ENCODE measurements at regions not wholly inside any gene's neighbourhood (a gene's known extent, or its start where the extent isn't known, plus 50 kb on each side); places are given as distances from the start of the nearest gene placed in this dataset.
A peak's percentile ranks its signal among the peaks of the same experiment; 100 is the strongest.

DNA sequence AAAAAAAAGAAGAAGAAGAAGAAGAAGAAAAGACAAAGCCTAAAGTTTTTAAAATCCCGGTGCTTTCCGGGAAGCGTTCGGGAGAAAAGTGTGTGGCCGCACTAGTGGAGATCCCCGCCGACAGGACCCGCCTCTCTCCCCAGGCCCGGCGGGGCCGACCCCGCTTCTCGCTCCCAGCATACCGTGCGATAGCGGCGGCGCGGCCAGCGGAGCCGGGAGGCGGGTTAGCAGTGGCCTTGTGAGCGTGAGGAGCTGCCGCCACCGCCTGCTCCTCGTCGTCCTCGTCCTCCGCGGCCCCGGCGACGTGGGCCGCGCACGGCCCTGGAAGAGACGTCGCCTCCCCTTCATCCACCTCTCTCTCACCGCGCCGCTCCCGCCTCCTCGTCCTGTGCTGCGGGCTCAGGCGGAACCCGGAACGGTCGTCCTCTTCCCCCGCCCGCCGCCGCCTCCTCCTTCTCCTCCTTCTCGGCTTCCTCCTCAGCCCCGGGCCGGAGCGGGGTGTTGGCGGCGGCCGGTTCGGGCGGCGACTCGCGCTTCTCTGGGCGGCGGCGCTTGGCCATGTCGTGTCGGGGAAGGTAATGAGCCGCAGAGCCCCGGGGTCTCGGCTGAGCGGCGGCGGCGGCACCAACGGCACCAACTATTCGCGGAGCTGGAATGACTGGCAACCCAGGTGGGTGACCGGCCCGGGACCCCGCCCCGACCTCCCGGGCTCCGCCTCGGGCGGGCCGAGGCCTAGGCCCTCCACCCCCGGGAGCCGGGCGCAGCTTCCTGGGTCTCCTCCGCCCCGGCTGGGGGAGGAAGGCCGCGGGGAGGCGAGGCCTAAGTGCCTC lies 62.6 kb upstream of the CDR2 start (continued):
- TF ChIP-seq ZNF724P (CRISPR knock-in tag; IDR thresholded peaks at IDR 0.05; ENCODE audit: borderline replicate concordance) = peak; percentile 75; the same call in 1 of the 2 replicates
- TF ChIP-seq MXI1 (IDR thresholded peaks at IDR 0.05; ENCODE audit: borderline replicate concordance, low read depth, low read length) = peak; percentile 64; the same call in 1 of the 3 replicates
- peak; percentile 46; the same call in 1 of the 2 replicates for TF ChIP-seq FOXA3 (CRISPR knock-in tag; IDR thresholded peaks at IDR 0.05)
- peak; percentile 65 for TF ChIP-seq ELF3 (CRISPR knock-in tag; IDR thresholded peaks at IDR 0.05)
- TF ChIP-seq SNAI1 (CRISPR knock-in tag; IDR thresholded peaks at IDR 0.05; ENCODE audit: borderline replicate concordance) = peak; percentile 75; the same call in 1 of the 2 replicates
- TF ChIP-seq NFKB2 (CRISPR knock-in tag; IDR thresholded peaks at IDR 0.05; ENCODE audit: borderline replicate concordance) = peak; percentile 93
- TF ChIP-seq, protein P1, sequence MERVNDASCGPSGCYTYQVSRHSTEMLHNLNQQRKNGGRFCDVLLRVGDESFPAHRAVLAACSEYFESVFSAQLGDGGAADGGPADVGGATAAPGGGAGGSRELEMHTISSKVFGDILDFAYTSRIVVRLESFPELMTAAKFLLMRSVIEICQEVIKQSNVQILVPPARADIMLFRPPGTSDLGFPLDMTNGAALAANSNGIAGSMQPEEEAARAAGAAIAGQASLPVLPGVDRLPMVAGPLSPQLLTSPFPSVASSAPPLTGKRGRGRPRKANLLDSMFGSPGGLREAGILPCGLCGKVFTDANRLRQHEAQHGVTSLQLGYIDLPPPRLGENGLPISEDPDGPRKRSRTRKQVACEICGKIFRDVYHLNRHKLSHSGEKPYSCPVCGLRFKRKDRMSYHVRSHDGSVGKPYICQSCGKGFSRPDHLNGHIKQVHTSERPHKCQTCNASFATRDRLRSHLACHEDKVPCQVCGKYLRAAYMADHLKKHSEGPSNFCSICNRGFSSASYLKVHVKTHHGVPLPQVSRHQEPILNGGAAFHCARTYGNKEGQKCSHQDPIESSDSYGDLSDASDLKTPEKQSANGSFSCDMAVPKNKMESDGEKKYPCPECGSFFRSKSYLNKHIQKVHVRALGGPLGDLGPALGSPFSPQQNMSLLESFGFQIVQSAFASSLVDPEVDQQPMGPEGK (CRISPR knock-in tag; IDR thresholded peaks at IDR 0.05) = peak; percentile 64; the same call in 1 of the 2 replicates
- TF ChIP-seq ARNT2 (CRISPR knock-in tag; IDR thresholded peaks at IDR 0.05; ENCODE audit: low read depth) = peak; percentile 78
- TF ChIP-seq, protein P2, sequence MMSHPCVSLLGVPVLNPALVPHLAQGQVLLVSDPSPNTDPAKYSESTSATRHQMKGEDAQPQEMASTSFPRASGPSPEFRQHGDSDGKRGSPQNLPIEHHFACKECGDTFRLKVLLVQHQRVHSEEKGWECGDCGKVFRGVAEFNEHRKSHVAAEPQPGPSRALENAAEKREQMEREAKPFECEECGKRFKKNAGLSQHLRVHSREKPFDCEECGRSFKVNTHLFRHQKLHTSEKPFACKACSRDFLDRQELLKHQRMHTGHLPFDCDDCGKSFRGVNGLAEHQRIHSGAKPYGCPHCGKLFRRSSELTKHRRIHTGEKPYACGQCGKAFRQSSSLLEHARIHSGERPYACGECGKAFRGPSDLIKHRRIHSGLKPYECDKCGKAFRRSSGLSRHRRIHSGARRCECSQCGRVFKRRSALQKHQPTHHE (CRISPR knock-in tag; IDR thresholded peaks at IDR 0.05; ENCODE audit: borderline replicate concordance) = peak; percentile 60; the same call in 1 of the 2 replicates
- peak; percentile 94 for TF ChIP-seq ZFX (CRISPR knock-in tag; IDR thresholded peaks at IDR 0.05; ENCODE audit: low read depth)
- peak; percentile 81; the same call in 1 of the 2 replicates for TF ChIP-seq HOXA9 (CRISPR knock-in tag; IDR thresholded peaks at IDR 0.05; ENCODE audit: borderline replicate concordance)
- TF ChIP-seq RARA (CRISPR knock-in tag; IDR thresholded peaks at IDR 0.05) = peak; percentile 56
- 0 out of 2 replicates have a peak, but pooled peaks have one; percentile 84 for TF ChIP-seq ZNF513 (CRISPR knock-in tag; conservative IDR thresholded peaks at IDR 0.05)
- peak; percentile 59; the same call in 1 of the 2 replicates for TF ChIP-seq MTA1 (CRISPR knock-in tag; IDR thresholded peaks at IDR 0.05; ENCODE audit: borderline replicate concordance)
- TF ChIP-seq, protein P3, sequence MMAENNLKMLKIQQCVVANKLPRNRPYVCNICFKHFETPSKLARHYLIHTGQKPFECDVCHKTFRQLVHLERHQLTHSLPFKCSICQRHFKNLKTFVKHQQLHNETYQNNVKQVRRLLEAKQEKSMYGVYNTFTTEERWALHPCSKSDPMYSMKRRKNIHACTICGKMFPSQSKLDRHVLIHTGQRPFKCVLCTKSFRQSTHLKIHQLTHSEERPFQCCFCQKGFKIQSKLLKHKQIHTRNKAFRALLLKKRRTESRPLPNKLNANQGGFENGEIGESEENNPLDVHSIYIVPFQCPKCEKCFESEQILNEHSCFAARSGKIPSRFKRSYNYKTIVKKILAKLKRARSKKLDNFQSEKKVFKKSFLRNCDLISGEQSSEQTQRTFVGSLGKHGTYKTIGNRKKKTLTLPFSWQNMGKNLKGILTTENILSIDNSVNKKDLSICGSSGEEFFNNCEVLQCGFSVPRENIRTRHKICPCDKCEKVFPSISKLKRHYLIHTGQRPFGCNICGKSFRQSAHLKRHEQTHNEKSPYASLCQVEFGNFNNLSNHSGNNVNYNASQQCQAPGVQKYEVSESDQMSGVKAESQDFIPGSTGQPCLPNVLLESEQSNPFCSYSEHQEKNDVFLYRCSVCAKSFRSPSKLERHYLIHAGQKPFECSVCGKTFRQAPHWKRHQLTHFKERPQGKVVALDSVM (CRISPR knock-in tag; IDR thresholded peaks at IDR 0.05) = peak; percentile 34
- TF ChIP-seq, protein P4, sequence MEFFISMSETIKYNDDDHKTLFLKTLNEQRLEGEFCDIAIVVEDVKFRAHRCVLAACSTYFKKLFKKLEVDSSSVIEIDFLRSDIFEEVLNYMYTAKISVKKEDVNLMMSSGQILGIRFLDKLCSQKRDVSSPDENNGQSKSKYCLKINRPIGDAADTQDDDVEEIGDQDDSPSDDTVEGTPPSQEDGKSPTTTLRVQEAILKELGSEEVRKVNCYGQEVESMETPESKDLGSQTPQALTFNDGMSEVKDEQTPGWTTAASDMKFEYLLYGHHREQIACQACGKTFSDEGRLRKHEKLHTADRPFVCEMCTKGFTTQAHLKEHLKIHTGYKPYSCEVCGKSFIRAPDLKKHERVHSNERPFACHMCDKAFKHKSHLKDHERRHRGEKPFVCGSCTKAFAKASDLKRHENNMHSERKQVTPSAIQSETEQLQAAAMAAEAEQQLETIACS (CRISPR knock-in tag; IDR thresholded peaks at IDR 0.05) = peak; percentile 46; the same call in 1 of the 2 replicates
- TF ChIP-seq, protein P5, sequence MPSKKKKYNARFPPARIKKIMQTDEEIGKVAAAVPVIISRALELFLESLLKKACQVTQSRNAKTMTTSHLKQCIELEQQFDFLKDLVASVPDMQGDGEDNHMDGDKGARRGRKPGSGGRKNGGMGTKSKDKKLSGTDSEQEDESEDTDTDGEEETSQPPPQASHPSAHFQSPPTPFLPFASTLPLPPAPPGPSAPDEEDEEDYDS (CRISPR knock-in tag; IDR thresholded peaks at IDR 0.05) = peak; percentile 55
- TF ChIP-seq ZFYVE20 (CRISPR knock-in tag; IDR thresholded peaks at IDR 0.05; ENCODE audit: borderline replicate concordance, low read depth) = 0 out of 2 replicates have a peak, but pooled peaks have one; percentile 55
- peak; percentile 51; the same call in 1 of the 2 replicates for TF ChIP-seq ZNF343 (CRISPR knock-in tag; IDR thresholded peaks at IDR 0.05)
